HepG2 (cell line): ENCODE measurements at regions not wholly inside any gene's neighbourhood (a gene's known extent, or its start where the extent isn't known, plus 50 kb on each side); places are given as distances from the start of the nearest gene placed in this dataset.

Source experiments
- CTCF ChIP-seq: sonication (generic); formaldehyde crosslinking; IDR thresholded peaks from 2 replicates; pipeline ENCODE4 v1.5.0; 2020; ENCODE audit warnings: mild to moderate bottlenecking, missing genetic modification reagents, moderate library complexity
- HNRNPUL1 ChIP-seq: fragments of 200-400 bp; formaldehyde crosslinking; IDR thresholded peaks from 2 replicates; pipeline ENCODE4 v1.6.1; 2017; ENCODE audit warnings: low read depth, mild to moderate bottlenecking, low read length, moderate library complexity
- MEIS1 ChIP-seq: sonication (generic); formaldehyde crosslinking; IDR thresholded peaks from 2 replicates; pipeline ENCODE4 v1.9.0; 2021; ENCODE audit warnings: mild to moderate bottlenecking, missing genetic modification reagents, moderate library complexity, borderline replicate concordance
- MZF1 ChIP-seq: sonication (generic); formaldehyde crosslinking; IDR thresholded peaks from 2 replicates; pipeline ENCODE4 v1.8.1; 2023; ENCODE audit warnings: mild to moderate bottlenecking, missing genetic modification reagents, borderline replicate concordance
- PAF1 ChIP-seq: IDR thresholded peaks from 2 replicates; pipeline ENCODE4 v1.6.1; 2016; ENCODE audit warnings: missing genetic modification reagents, missing compliant biosample characterization
- PRDM10 ChIP-seq: sonication (generic); formaldehyde crosslinking; IDR thresholded peaks from 2 replicates; pipeline ENCODE4 v1.4.0; 2020; ENCODE audit warnings: low read depth, missing genetic modification reagents
- REPIN1 ChIP-seq: sonication (generic); formaldehyde crosslinking; IDR thresholded peaks from 2 replicates; pipeline ENCODE4 v1.8.0; 2022; ENCODE audit warnings: missing genetic modification reagents, low read depth, mild to moderate bottlenecking, borderline replicate concordance
- SUZ12 ChIP-seq: fragments of 150-350 bp; IDR thresholded peaks from 2 replicates; pipeline ENCODE4 v1.6.1; 2014; ENCODE audit warnings: low read depth, low read length
- TAF15 ChIP-seq: fragments of 200-400 bp; formaldehyde crosslinking; IDR thresholded peaks from one replicate; pipeline ENCODE4 v1.6.1; 2018; ENCODE audit warnings: mild to moderate bottlenecking, low read depth, low read length; ENCODE audit not compliant: poor library complexity, severe bottlenecking
- YY1 ChIP-seq: IDR thresholded peaks from 2 replicates; pipeline ENCODE4 v1.6.1; 2011; ENCODE audit warnings: low read length, low read depth, moderate library complexity, mild to moderate bottlenecking; ENCODE audit not compliant: insufficient read depth, insufficient replicate concordance
- ZNF263 ChIP-seq: sonication (generic); formaldehyde crosslinking; IDR thresholded peaks from 2 replicates; pipeline ENCODE4 v1.4.0; 2020; ENCODE audit warnings: missing genetic modification reagents
- ZZZ3 ChIP-seq: sonication (generic); formaldehyde crosslinking; IDR thresholded peaks from 2 replicates; pipeline ENCODE4 v1.4.0; 2020; ENCODE audit warnings: missing genetic modification reagents, mild to moderate bottlenecking, borderline replicate concordance

GRCh38 chr2:238698072-238698352, 149.9 kb upstream of the TWIST2 start:
- TF ChIP-seq CTCF (CRISPR knock-in tag), result no peak
- TF ChIP-seq YY1, result no peak
- no peak for TF ChIP-seq ZZZ3 (CRISPR knock-in tag)
- no peak for TF ChIP-seq PAF1 (CRISPR knock-in tag)
- no peak for TF ChIP-seq MZF1 (CRISPR knock-in tag)
- TF ChIP-seq TAF15, result no peak
- no peak for TF ChIP-seq SUZ12
- TF ChIP-seq REPIN1 (CRISPR knock-in tag), result no peak
- no peak for TF ChIP-seq MEIS1
- TF ChIP-seq PRDM10 (CRISPR knock-in tag), result no peak
- TF ChIP-seq HNRNPUL1, result no peak
- TF ChIP-seq ZNF263, result no peak
